HEK293 (cell line): ENCODE measurements at regions not wholly inside any gene's neighbourhood (a gene's known extent, or its start where the extent isn't known, plus 50 kb on each side); places are given as distances from the start of the nearest gene placed in this dataset.

ENCODE experiments used
- ZNF223 ChIP-seq: fragments of 450-650 bp; formaldehyde crosslinking; IDR thresholded peaks from 2 replicates; pipeline ENCODE4 v1.5.1; 2016; ENCODE audit warnings: missing biosample characterization, missing genetic modification characterization
- ZNF549 ChIP-seq: fragments of 450-650 bp; IDR thresholded peaks from 2 replicates; pipeline ENCODE4 v1.5.1; 2018; ENCODE audit warnings: missing biosample characterization, missing genetic modification characterization, mild to moderate bottlenecking, inconsistent platforms, moderate library complexity
- TF ChIP-seq, protein P1 (sequence below): fragments of 450-650 bp; formaldehyde crosslinking; IDR thresholded peaks from 2 replicates; pipeline ENCODE4 v1.5.1; 2016; ENCODE audit warnings: missing biosample characterization, missing genetic modification characterization

DNA sequence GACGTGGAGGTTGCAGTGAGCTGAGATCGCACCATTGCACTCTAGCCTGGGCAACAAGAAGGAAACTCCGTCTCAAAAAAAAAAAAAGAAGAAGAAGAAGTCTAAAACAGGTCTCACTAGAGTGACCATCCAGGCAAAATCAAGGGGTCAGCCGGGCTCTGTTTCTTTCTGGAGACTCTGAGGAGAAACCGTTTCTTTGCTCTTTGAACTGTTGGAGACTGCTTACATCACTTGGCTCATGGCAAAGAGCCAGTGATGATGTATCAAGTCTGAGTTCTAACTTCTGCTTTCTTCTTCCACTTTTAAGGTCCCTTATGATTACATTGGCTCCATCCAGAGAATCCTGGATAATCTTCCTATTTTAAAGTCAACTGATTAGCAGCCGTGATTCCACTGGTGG is 306.8 kb downstream of the WDR11 start:
- TF ChIP-seq ZNF549 (tag by site-specific recombination), result no peak
- TF ChIP-seq ZNF223, result no peak
- TF ChIP-seq, protein P1, sequence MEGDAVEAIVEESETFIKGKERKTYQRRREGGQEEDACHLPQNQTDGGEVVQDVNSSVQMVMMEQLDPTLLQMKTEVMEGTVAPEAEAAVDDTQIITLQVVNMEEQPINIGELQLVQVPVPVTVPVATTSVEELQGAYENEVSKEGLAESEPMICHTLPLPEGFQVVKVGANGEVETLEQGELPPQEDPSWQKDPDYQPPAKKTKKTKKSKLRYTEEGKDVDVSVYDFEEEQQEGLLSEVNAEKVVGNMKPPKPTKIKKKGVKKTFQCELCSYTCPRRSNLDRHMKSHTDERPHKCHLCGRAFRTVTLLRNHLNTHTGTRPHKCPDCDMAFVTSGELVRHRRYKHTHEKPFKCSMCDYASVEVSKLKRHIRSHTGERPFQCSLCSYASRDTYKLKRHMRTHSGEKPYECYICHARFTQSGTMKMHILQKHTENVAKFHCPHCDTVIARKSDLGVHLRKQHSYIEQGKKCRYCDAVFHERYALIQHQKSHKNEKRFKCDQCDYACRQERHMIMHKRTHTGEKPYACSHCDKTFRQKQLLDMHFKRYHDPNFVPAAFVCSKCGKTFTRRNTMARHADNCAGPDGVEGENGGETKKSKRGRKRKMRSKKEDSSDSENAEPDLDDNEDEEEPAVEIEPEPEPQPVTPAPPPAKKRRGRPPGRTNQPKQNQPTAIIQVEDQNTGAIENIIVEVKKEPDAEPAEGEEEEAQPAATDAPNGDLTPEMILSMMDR (tag by site-specific recombination), result no peak
